SK-N-SH treated with all-trans-retinoic acid at 6 μM for 48 hours (cell line): ENCODE measurements at regions not wholly inside any gene's neighbourhood (a gene's known extent, or its start where the extent isn't known, plus 50 kb on each side); places are given as distances from the start of the nearest gene placed in this dataset.

Source experiments
- ATAC-seq: fragments of 200-7000 bp; cut with Tn5 transposase; 3 replicates; pipeline ENCODE4 v1.9.1; 2020; ENCODE audit warnings: mild to moderate bottlenecking, moderate library complexity
- ARNTL ChIP-seq: fragments of 450-650 bp; formaldehyde crosslinking; IDR thresholded peaks from 2 replicates; pipeline ENCODE4 v1.5.0; 2020; ENCODE audit warnings: low read depth, mild to moderate bottlenecking, moderate library complexity, borderline replicate concordance
- BACH2 ChIP-seq: fragments of 250-450 bp; sonication (Bioruptor Pico); IDR thresholded peaks from 2 replicates; pipeline ENCODE4 v1.9.0; 2021; ENCODE audit warnings: mild to moderate bottlenecking, borderline replicate concordance
- CSDC2 ChIP-seq: fragments of 250-450 bp; sonication (Bioruptor Pico); IDR thresholded peaks from 2 replicates; pipeline ENCODE4 v1.5.0; 2020; ENCODE audit warnings: mild to moderate bottlenecking, moderate library complexity
- ESRRG ChIP-seq: fragments of 250-450 bp; sonication (Bioruptor Pico); IDR thresholded peaks from 2 replicates; pipeline ENCODE4 v1.6.1; 2021; ENCODE audit warnings: mild to moderate bottlenecking
- GLIS3 ChIP-seq: fragments of 250-450 bp; sonication (Bioruptor Pico); IDR thresholded peaks from 2 replicates; pipeline ENCODE4 v1.5.0; 2020; ENCODE audit warnings: mild to moderate bottlenecking, moderate library complexity
- OSR1 ChIP-seq: fragments of 250-450 bp; sonication (Bioruptor Pico); IDR thresholded peaks from 2 replicates; pipeline ENCODE4 v1.8.0; 2022; ENCODE audit warnings: moderate library complexity, mild to moderate bottlenecking, inconsistent platforms
- PPARA ChIP-seq: fragments of 250-450 bp; sonication (Bioruptor Pico); IDR thresholded peaks from 2 replicates; pipeline ENCODE4 v1.5.0; 2020; ENCODE audit warnings: mild to moderate bottlenecking, borderline replicate concordance
- RARB ChIP-seq: fragments of 250-450 bp; sonication (Bioruptor Pico); IDR thresholded peaks from 2 replicates; pipeline ENCODE4 v1.8.0; 2021; ENCODE audit warnings: mild to moderate bottlenecking, moderate library complexity
- SNAI2 ChIP-seq: fragments of 250-450 bp; sonication (Bioruptor Pico); IDR thresholded peaks from 2 replicates; pipeline ENCODE4 v1.5.0; 2020; ENCODE audit warnings: mild to moderate bottlenecking, moderate library complexity
- TCF4 ChIP-seq: fragments of 250-450 bp; sonication (Bioruptor Pico); IDR thresholded peaks from 2 replicates; pipeline ENCODE4 v1.8.0; 2021; ENCODE audit warnings: mild to moderate bottlenecking, moderate library complexity, borderline replicate concordance
- TOX ChIP-seq: fragments of 250-450 bp; sonication (Bioruptor Pico); IDR thresholded peaks from 2 replicates; pipeline ENCODE4 v1.8.0; 2021; ENCODE audit warnings: mild to moderate bottlenecking, moderate library complexity, borderline replicate concordance
- ZC3H10 ChIP-seq: fragments of 250-450 bp; sonication (Bioruptor Pico); IDR thresholded peaks from 2 replicates; pipeline ENCODE4 v1.5.1; 2021; ENCODE audit warnings: mild to moderate bottlenecking, moderate library complexity
- ZFP3 ChIP-seq: fragments of 250-450 bp; sonication (Bioruptor Pico); IDR thresholded peaks from 2 replicates; pipeline ENCODE4 v1.5.0; 2020; ENCODE audit warnings: mild to moderate bottlenecking, moderate library complexity
- ZFP30 ChIP-seq: fragments of 450-650 bp; formaldehyde crosslinking; IDR thresholded peaks from 2 replicates; pipeline ENCODE4 v1.5.0; 2022; ENCODE audit warnings: mild to moderate bottlenecking, moderate library complexity
- ZNF565 ChIP-seq: fragments of 450-650 bp; formaldehyde crosslinking; conservative IDR thresholded peaks from 2 replicates; pipeline ENCODE4 v1.5.0; 2020; ENCODE audit warnings: low read depth, mild to moderate bottlenecking, moderate library complexity
- ZNF70 ChIP-seq: fragments of 450-650 bp; formaldehyde crosslinking; IDR thresholded peaks from 2 replicates; pipeline ENCODE4 v1.5.0; 2020; ENCODE audit warnings: mild to moderate bottlenecking, moderate library complexity
- ZNF8 ChIP-seq: fragments of 450-650 bp; formaldehyde crosslinking; IDR thresholded peaks from 2 replicates; pipeline ENCODE4 v1.5.0; 2020; ENCODE audit warnings: mild to moderate bottlenecking, moderate library complexity
- TF ChIP-seq, protein P1 (sequence below): fragments of 250-450 bp; sonication (Bioruptor Pico); IDR thresholded peaks from 2 replicates; pipeline ENCODE4 v1.8.0; 2020; ENCODE audit warnings: mild to moderate bottlenecking, moderate library complexity, borderline replicate concordance
- TF ChIP-seq, protein P2 (sequence below): fragments of 250-450 bp; sonication (Bioruptor Pico); IDR thresholded peaks from 2 replicates; pipeline ENCODE4 v1.5.1; 2021; ENCODE audit warnings: mild to moderate bottlenecking, moderate library complexity
- TF ChIP-seq, protein P3 (sequence below): fragments of 250-450 bp; sonication (Bioruptor Pico); IDR thresholded peaks from 2 replicates; pipeline ENCODE4 v1.8.0; 2021; ENCODE audit warnings: low read depth, mild to moderate bottlenecking, moderate library complexity, borderline replicate concordance
- TF ChIP-seq, protein P4 (sequence below): fragments of 250-450 bp; sonication (Bioruptor Pico); IDR thresholded peaks from 2 replicates; pipeline ENCODE4 v1.5.1; 2020; ENCODE audit warnings: low read depth, mild to moderate bottlenecking, moderate library complexity

DNA sequence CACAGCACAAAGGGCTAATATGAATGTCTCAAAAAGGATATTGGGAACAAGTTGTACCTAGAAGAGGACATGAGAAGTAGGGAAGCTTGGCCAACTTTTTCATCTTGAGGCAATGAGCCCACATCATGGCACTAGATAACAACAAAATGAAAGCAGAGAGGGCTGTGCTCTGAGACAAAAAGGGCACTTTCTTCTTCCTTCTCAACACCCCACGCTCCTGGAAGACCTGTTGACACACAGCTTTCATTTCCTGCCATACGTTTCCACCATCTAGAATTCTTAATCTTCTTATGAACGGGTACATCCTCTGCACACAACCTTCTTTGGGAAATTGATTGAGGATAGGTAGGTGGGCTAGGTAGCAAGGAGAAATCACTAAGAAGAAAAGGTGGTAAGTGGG is 187.8 kb upstream of the STXBP5 start:
- TF ChIP-seq GLIS3 (CRISPR knock-in tag) (no peak), ZNF565 (CRISPR knock-in tag) (no peak), ZFP3 (CRISPR knock-in tag) (no peak), OSR1 (CRISPR knock-in tag) (no peak), ESRRG (CRISPR knock-in tag) (no peak), ZNF8 (CRISPR knock-in tag) (no peak), RARB (CRISPR knock-in tag) (no peak), CSDC2 (no peak), ZFP30 (CRISPR knock-in tag) (no peak), ARNTL (CRISPR knock-in tag) (no peak), SNAI2 (CRISPR knock-in tag) (no peak)
- TF ChIP-seq, protein P1, sequence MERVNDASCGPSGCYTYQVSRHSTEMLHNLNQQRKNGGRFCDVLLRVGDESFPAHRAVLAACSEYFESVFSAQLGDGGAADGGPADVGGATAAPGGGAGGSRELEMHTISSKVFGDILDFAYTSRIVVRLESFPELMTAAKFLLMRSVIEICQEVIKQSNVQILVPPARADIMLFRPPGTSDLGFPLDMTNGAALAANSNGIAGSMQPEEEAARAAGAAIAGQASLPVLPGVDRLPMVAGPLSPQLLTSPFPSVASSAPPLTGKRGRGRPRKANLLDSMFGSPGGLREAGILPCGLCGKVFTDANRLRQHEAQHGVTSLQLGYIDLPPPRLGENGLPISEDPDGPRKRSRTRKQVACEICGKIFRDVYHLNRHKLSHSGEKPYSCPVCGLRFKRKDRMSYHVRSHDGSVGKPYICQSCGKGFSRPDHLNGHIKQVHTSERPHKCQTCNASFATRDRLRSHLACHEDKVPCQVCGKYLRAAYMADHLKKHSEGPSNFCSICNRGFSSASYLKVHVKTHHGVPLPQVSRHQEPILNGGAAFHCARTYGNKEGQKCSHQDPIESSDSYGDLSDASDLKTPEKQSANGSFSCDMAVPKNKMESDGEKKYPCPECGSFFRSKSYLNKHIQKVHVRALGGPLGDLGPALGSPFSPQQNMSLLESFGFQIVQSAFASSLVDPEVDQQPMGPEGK (CRISPR knock-in tag): no peak
- TF ChIP-seq, protein P2, sequence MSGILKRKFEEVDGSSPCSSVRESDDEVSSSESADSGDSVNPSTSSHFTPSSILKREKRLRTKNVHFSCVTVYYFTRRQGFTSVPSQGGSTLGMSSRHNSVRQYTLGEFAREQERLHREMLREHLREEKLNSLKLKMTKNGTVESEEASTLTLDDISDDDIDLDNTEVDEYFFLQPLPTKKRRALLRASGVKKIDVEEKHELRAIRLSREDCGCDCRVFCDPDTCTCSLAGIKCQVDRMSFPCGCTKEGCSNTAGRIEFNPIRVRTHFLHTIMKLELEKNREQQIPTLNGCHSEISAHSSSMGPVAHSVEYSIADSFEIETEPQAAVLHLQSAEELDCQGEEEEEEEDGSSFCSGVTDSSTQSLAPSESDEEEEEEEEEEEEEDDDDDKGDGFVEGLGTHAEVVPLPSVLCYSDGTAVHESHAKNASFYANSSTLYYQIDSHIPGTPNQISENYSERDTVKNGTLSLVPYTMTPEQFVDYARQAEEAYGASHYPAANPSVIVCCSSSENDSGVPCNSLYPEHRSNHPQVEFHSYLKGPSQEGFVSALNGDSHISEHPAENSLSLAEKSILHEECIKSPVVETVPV: no peak

DNA sequence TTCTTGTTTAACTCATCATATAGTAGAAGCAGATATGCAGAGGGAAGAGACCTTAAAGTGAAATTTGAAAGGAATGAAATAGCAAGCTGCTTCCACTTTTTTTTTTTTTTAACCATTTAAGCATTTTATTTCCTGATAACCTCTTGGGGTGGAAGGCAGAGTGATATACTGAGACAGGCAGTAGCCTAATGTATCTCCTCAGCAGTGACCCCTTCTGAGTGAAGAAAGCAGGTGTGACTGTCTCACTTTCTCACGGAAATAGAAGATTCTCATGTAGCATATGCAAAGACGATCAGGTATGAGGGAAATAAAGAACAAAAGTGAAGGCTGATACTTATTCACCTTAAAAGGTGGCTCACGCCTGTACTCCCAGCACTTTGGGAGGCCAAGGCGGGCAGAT is 187.1 kb upstream of the STXBP5 start:
- no peak for ATAC-seq
- TF ChIP-seq, protein P2: no peak
- TF ChIP-seq ZNF70 (CRISPR knock-in tag): no peak
- TF ChIP-seq, protein P1 (CRISPR knock-in tag): no peak
- TF ChIP-seq, protein P3, sequence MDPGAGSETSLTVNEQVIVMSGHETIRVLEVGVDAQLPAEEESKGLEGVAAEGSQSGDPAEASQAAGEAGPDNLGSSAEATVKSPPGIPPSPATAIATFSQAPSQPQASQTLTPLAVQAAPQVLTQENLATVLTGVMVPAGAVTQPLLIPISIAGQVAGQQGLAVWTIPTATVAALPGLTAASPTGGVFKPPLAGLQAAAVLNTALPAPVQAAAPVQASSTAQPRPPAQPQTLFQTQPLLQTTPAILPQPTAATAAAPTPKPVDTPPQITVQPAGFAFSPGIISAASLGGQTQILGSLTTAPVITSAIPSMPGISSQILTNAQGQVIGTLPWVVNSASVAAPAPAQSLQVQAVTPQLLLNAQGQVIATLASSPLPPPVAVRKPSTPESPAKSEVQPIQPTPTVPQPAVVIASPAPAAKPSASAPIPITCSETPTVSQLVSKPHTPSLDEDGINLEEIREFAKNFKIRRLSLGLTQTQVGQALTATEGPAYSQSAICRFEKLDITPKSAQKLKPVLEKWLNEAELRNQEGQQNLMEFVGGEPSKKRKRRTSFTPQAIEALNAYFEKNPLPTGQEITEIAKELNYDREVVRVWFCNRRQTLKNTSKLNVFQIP (CRISPR knock-in tag): no peak
- TF ChIP-seq CSDC2: no peak
- TF ChIP-seq ZFP3 (CRISPR knock-in tag): no peak
- no peak for TF ChIP-seq SNAI2 (CRISPR knock-in tag)
- no peak for TF ChIP-seq ZC3H10 (CRISPR knock-in tag)
- TF ChIP-seq ESRRG (CRISPR knock-in tag): no peak
- TF ChIP-seq, protein P4, sequence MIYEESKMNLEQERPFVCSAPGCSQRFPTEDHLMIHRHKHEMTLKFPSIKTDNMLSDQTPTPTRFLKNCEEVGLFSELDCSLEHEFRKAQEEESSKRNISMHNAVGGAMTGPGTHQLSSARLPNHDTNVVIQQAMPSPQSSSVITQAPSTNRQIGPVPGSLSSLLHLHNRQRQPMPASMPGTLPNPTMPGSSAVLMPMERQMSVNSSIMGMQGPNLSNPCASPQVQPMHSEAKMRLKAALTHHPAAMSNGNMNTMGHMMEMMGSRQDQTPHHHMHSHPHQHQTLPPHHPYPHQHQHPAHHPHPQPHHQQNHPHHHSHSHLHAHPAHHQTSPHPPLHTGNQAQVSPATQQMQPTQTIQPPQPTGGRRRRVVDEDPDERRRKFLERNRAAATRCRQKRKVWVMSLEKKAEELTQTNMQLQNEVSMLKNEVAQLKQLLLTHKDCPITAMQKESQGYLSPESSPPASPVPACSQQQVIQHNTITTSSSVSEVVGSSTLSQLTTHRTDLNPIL: no peak
- TF ChIP-seq RARB (CRISPR knock-in tag): no peak
- TF ChIP-seq PPARA (CRISPR knock-in tag): no peak
- TF ChIP-seq ARNTL (CRISPR knock-in tag): no peak

More for the DNA sequence above, 187.8 kb upstream of the STXBP5 start:
- ATAC-seq: no peak

DNA sequence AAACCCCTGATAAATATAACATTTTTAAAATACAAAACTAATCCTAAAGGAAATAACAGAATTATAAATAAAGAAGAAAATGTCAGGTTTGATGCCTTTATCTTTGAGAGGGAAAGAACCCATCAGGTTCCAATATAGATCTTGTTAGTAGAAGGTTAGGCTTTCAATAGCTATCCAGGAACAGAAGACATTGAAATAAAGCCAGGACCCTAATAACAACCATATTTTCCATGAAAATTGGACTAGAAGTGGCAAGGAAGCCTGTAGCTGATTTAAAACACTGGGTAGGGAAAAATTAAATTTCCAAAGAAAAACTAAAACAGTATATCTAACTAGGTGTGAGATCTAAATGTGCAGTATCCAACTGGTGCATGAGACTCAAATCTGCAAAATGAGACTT is 185.2 kb upstream of the STXBP5 start:
- no peak for ATAC-seq
- TF ChIP-seq ZNF565 (CRISPR knock-in tag): no peak
- TF ChIP-seq SNAI2 (CRISPR knock-in tag): no peak
- TF ChIP-seq BACH2 (CRISPR knock-in tag): no peak
- TF ChIP-seq OSR1 (CRISPR knock-in tag): no peak
- TF ChIP-seq TCF4 (CRISPR knock-in tag): no peak
- TF ChIP-seq, protein P1 (CRISPR knock-in tag): no peak
- TF ChIP-seq ZFP3 (CRISPR knock-in tag): no peak
- no peak for TF ChIP-seq TOX (CRISPR knock-in tag)
- TF ChIP-seq, protein P3 (CRISPR knock-in tag): no peak
- TF ChIP-seq ZNF8 (CRISPR knock-in tag): no peak
- no peak for TF ChIP-seq CSDC2
- TF ChIP-seq ARNTL (CRISPR knock-in tag): no peak
- no peak for TF ChIP-seq ZC3H10 (CRISPR knock-in tag)
- TF ChIP-seq, protein P2: no peak
- no peak for TF ChIP-seq ESRRG (CRISPR knock-in tag)
- TF ChIP-seq ZNF70 (CRISPR knock-in tag): no peak
